ENCODE measurements at regions not wholly inside any gene's neighbourhood (a gene's known extent, or its start where the extent isn't known, plus 50 kb on each side); places are given as distances from the start of the nearest gene placed in this dataset.

DNA sequence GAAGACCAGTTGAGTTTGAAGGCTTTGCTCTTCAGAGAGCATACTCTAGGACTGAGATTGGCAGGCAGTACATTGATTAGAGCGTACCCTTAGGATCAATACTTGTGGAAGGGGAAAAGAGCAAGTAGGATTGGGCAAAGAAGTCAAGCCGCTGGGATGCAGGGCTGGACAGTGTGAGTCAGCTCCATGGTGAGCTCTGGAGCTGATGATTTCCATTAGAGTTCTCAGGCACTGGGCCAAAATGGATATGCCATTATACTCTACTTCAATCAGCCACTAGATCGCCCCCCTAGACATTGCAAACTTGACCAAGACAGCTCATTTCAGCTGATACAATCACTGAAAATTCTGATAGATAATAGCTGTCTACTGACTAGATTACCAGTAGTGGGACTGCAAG, 432.7 kb upstream of the ALCAM start:
- no peak for TF ChIP-seq POLR2A (IDR thresholded peaks at IDR 0.05)
- TF ChIP-seq, protein P1, sequence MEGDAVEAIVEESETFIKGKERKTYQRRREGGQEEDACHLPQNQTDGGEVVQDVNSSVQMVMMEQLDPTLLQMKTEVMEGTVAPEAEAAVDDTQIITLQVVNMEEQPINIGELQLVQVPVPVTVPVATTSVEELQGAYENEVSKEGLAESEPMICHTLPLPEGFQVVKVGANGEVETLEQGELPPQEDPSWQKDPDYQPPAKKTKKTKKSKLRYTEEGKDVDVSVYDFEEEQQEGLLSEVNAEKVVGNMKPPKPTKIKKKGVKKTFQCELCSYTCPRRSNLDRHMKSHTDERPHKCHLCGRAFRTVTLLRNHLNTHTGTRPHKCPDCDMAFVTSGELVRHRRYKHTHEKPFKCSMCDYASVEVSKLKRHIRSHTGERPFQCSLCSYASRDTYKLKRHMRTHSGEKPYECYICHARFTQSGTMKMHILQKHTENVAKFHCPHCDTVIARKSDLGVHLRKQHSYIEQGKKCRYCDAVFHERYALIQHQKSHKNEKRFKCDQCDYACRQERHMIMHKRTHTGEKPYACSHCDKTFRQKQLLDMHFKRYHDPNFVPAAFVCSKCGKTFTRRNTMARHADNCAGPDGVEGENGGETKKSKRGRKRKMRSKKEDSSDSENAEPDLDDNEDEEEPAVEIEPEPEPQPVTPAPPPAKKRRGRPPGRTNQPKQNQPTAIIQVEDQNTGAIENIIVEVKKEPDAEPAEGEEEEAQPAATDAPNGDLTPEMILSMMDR (IDR thresholded peaks at IDR 0.05): no peak
